Glomerular visceral epithelial cell (primary cell): ENCODE measurements at regions not wholly inside any gene's neighbourhood (a gene's known extent, or its start where the extent isn't known, plus 50 kb on each side); places are given as distances from the start of the nearest gene placed in this dataset.

Experiments
- DNase-seq: peaks from one replicate; pipeline ENCODE4 v3.0.0-alpha.2; 2016; ENCODE audit errors: extremely low spot score

DNA sequence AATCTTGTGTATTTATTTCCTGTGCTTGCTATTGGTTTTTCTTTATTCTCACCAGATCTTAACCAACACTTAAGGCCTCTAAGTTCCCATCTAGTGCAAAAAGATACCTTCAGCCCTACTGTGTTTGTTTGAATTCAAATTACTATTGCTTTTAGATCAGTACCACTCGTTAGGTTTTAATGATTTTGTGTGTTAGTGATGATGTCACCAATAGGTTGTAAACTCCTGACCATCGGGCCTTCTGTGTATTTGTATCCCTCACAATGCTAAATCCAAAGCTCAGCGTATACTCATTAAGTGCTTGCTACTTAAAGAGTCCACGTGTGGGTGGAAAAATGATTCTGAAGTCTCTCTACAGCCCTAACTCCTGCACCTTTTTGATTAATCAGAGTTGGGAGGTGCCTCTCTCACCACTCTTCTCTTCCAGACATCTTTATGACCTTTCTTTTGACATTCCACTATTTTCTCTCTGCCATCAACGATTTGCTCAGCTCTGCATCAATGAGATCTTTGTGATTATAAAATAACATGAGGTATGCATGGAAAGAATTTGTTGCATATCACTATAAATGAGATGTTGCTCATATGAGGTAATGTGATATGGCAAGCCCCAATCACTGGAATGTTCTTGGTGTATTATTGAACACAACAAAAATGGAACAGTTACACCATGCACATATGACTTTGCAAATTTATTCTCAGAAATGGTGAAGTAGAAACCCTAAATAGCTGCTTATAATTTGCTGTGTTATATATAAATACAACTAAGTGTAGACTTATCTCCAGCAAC lies 55.1 kb upstream of the LAMA2 start:
- DNase-seq: no peak

- DNase-seq: no peak
These were observed 56.3 kb upstream of the LAMA2 start for GRCh38 chr6:128826606-128827005.

DNA sequence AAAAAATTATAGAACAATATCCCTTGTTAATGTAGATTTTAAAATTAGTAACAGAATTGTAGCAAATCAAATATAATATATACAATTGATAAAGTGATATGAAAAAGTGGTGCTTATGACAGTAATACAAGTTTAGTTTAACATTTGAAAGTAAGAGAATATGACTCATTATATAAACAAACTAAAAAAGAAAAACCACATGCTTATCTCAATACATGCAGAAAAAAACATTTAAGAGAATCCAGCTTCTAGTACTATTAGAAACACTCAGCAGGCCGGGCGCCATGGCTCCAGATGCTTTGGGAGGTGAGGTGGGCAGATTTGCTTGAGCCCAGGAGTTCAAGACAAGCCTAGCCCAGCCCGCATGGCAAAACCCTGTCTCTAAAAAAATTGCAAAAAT lies 60.7 kb upstream of the LAMA2 start:
- no peak for DNase-seq

DNA sequence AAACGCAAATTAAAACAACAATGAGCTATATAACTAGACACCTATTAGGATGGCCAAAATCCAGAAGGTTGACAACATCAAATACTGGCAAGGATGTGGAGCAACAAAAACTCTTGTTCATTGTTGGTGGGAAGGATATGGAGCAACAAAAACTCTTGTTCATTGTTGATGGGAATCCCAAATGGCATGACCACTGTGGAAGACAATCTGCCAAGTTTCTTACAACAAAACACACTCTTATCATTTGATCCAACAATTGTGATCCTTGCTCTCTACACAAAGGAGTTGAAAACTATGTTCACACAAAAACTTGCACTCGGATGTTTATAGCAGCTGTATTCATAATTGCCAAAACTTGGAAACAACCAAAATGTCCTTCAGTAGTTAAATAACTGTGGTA lies 61.8 kb upstream of the LAMA2 start:
- no peak for DNase-seq

DNA sequence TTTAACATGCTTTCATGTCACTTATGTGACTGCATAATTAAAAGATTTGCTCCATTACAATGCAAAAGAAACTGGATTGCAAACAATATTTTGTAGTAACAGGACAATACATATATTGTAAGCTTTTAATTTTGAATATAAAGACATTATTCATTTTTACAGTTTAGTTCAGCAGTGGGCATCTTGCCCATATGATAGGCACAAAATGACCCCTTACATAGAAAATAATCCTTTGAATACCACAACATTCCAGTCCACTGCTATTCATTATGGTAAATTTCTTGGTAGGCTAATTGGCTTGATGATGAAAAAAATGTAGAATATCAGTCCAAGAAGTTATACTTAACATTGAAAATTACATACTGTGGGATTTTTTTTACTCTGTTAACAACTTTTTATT lies 74.1 kb upstream of the LAMA2 start:
- no peak for DNase-seq

DNA sequence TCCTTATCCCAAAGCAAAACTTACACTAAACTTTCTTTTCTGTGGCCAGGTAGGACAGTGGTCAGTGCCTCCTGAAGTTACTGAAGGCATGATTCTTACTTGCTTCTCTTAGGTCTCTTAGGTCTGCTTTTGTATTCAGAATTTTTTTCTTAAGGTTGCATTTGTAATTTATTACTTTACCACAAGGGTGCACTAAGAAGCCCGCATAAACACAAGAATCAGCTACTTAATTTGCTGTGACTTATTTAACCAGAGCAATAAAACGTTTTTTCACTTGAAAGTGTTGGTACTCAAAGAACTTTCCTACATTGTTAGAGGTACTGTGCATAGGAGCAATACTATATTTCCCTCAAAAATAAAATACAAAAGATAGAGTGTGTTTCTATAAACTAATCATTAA lies 75.4 kb upstream of the LAMA2 start:
- peak; percentile 31 for DNase-seq

DNA sequence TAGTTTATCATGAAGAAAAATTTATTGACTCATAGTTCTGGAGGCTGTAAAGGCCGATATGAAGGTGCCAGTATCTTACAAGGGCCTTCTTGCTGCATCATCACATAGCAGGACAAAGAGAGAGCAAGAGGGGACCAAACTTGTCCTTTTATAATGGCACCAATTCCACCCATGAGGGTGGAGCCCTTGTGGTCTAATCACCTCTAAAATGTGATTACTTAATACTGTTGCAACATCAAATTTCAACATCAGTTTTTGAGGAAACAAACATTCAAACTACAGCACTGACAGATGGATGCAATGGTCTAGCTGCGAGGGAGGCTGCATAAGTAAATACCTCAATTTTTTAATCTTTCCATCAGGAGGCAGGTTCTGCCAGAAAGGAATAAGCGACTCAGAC lies 76.7 kb upstream of the LAMA2 start:
- DNase-seq: no peak

DNA sequence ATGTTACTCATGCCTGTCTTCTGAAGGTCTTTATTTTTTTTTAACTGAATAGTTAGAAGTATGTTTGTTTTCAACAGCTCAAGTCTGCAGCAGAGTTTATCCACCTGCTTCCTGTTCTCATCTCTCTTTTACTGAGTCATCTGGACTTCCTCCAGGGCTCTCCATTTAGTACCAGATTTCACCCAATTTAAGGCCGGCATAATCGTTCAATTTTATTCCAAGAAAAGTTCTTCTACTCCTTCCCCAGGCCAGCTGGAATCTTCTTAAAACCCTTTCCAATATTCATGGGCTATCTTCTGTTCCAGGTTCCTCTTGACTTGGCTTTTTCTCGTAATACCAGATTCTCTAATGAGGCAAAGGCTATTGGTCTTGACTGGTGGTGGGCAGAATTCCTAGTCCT lies 79.0 kb upstream of the LAMA2 start:
- no peak for DNase-seq

DNA sequence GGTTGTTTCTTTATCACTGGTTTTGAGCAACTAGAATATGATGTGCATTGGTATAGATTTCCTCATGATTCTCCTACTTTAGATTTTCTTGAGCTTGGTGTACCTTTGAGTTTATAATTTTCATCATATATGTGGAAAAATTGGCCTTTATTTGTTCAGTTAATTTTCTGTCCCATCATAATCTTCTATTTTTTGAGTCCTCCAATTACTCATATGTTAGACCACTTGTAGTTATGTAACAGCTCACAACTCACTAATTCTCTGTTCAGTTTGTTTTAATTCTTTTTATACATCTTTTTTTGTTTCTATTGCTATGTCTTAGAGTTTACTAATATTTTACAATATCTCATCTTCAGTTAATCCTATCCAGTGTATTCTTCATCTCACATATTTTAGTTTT lies 81.3 kb upstream of the LAMA2 start:
- DNase-seq: no peak

- DNase-seq: no peak
These were observed 98.7 kb upstream of the LAMA2 start for GRCh38 chr6:128784266-128784665.

DNA sequence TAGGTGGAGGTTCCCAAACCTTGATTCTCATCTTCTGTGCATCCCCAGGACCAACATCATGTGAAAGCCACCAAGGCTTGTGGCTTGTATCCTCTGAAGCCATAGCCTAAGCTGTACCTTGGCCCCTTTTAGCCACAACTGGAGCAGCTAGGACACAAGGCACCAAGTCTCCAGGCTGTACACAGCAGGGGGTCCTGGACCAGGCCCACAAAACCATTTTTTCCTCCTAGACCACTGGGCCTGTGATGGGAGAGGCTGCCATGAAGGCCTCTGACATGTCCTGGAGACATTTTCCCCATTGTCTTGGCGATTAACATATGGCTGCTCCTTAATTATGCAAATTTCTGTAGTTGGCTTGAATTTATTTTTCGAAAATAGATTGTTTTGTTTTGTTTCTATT lies 114.8 kb upstream of the LAMA2 start:
- no peak for DNase-seq

DNA sequence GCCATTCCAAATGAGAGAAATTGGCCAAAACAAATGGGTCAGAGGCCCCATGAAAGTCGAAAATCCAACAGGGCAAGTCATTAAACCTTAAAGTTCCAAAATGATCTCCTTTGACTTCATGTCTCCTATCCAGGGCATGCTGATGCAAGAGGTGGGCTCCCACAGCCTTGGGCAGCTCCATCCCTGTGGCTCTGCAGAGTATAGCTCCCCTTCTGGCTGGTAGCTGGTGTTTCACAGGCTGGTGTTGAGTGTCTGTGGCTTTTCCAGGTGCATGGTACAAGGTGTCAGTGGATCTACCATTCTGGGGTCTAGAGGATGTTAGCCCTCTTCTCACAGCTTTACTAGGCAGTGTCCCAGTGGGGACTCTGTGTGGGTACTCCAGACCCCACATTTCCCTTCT lies 115.2 kb upstream of the LAMA2 start:
- no peak for DNase-seq

DNA sequence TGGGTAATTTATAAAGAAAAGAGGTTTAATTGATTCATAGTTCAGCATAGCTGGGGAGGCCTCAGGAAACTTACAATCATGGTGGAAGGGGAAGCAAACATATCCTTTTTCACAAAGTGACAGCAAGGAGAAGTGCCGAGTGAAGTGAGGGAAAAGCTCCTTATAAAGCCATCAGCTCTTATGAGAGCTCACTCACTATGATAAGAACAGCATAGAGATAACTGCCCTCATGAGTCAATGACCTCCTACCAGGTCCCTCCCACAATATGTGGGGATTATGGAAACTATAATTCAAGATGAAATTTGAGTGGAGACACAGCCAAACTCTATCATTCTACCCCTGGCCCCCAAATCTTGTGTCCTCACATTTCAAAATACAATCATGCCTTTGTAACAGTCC lies 115.8 kb upstream of the LAMA2 start:
- no peak for DNase-seq

DNA sequence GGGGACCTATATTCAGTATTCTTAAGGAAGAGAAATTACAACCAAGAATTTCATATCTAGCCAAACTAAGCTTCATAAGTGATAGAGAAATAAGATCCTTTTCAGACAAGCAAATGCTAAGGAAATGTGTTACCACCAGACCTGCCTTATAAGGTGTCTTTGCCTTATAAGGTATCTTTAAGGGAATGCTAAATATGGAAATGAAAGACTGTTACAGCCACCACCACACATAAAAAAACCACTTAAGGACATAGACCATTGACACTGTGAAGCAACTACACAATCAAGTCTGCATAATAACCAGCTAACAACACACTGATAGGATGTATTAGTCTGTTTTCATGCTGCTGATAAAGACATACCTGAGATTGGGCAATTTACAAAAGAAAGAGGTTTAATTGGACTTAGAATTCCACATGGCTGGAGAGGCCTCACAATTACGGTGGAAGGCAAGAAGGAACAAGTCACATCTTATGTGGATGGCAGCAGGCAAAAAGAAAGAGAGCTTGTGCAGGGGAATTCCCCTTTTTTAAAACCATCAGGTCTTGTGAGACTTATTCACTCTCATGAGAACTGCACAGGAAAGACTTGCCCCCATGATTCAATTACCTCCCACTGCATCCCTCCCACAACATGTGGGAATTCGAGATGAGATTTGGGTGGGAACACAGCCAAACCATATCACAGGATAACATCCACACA lies 119.2 kb upstream of the LAMA2 start:
- DNase-seq: no peak

GRCh38 chr6:128759901-128760300 lies 123.0 kb upstream of the LAMA2 start:
- DNase-seq: no peak

GRCh38 chr6:128759447-128759846 lies 123.5 kb upstream of the LAMA2 start:
- no peak for DNase-seq

DNA sequence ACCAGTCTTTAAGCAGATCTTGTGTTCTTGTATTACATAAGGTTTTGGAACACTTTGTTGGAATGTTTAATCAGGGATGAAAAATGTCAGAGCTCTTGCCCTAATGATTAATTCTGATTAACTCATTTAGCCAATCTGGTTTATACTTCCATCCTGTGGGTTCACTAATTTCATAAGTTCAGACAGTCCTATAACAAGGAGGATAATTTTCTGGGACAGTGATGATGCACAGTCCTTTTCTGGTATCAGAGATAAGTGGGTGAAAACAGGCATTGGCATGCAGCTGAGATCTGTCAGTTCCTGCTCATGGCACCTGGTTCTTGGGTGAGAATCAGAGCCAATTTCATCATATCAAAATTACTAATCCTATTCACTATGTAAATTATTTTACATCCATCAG lies 125.0 kb upstream of the LAMA2 start:
- DNase-seq: no peak

DNA sequence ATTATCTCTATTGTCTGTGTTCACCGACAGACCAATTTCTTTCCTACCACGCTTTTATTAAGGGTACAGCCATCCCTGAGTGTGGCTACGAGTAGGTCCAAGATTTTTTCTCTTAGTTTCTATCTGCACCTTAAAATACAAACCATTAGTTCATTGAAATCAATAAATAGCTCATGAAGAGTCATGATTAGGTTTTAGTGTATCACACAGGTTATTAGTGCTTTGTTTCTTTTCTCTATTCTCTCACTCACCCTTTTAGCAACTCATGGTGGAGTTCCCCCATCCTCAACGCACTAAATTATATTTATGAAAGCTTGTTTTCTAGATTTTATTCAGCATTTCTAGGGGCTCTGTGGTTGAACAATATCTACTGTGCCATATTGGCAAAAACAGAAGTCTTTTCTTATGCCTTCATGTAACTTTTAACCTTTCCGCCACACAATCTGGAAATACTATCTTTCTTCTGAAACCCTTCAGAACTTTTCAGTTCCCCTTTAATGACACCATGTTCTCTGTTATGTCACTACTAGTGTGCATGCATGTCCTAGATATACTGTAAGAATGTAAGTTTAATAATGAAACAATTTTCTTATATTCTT lies 128.2 kb upstream of the LAMA2 start:
- no peak for DNase-seq

- DNase-seq: no peak
These were observed 138.8 kb upstream of the LAMA2 start for GRCh38 chr6:128743974-128744765.

DNA sequence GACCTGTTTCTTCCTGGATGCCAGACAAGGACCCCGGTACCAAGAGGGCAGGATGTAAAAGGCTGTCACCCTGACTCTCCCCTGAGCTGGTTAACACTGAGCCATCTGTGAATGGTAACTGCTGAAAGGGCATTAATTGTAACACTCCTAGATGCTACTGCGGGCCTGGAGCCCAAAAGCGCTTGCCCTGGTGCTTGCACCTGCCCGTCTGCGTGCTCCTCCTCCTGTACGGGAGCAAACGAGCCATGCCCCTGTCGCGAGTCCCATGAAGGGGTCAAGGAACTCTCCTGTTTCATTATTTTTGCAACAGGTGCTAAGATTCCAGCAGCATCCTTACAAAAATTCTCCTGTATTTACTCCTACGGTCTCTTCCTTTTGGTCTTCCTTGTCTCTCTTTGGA lies 140.0 kb upstream of the LAMA2 start:
- DNase-seq: no peak

GRCh38 chr6:128740951-128741350 lies 142.0 kb upstream of the LAMA2 start:
- DNase-seq: no peak

DNA sequence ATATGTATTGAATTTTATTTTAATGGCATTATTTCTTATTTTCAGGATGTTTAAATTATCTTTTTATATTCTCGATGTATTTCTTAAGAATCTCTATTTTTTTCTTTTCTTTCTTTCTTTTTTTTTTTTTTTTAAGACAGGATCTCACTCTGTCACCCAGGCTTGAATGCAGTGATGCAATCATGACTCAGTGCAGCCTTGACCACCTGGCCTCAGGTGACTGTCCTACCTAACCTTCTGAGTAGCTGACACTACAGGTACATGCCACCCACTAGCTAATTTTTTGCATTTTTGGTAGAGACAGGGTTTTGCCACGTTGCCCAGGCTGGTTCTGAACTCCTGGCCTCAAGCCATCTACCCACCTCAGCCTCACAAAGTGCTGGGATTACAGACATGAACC lies 143.8 kb upstream of the LAMA2 start:
- no peak for DNase-seq
